Panc1 (cell line): ENCODE measurements at regions not wholly inside any gene's neighbourhood (a gene's known extent, or its start where the extent isn't known, plus 50 kb on each side); places are given as distances from the start of the nearest gene placed in this dataset.

Experiments
- ATAC-seq: fragments of 200-7000 bp; cut with Tn5 transposase; 2 replicates; pipeline ENCODE4 v1.9.1; 2020; ENCODE audit warnings: mild to moderate bottlenecking, moderate library complexity
- BruUV-seq: library from RNA; stranded (reverse); fragments of 400-500 nt; replicated peaks from 2 replicates; lab custom pipeline; 2021; lab: Mats Ljungman, UMichigan
- CTCF ChIA-PET: fragments of 300-600 bp; sonication (Branson Sonifier 250); formaldehyde crosslinking; loops from one replicate; lab custom pipeline; 2022; ENCODE audit warnings: antibody characterized with exemption; lab: Charles Lee
- POLR2A ChIA-PET: fragments of 300-600 bp; sonication (Branson Sonifier 250); formaldehyde crosslinking; loops from one replicate; lab custom pipeline; 2022; ENCODE audit warnings: antibody characterized with exemption; lab: Charles Lee
- DNase-seq: peaks from one replicate; pipeline ENCODE4 v3.0.0-alpha.2; 2010; ENCODE audit warnings: low read depth, low spot score
- H3K27ac ChIP-seq: 2 replicates; pipeline ENCODE4 v1.5.1; 2011; ENCODE audit warnings: mild to moderate bottlenecking, low read length, inconsistent platforms
- H3K27me3 ChIP-seq: fragments of 200-500 bp; sonication (Bioruptor generic); 2 replicates; pipeline ENCODE4 v1.6.0; 2014; ENCODE audit warnings: low read length, inconsistent platforms; ENCODE audit not compliant: control insufficient read depth, insufficient read depth
- H3K36me3 ChIP-seq: fragments of 200-500 bp; sonication (Bioruptor generic); 2 replicates; pipeline ENCODE4 v1.5.1; 2014; ENCODE audit warnings: inconsistent platforms, mild to moderate bottlenecking, low read length, moderate library complexity; ENCODE audit not compliant: control insufficient read depth, insufficient read depth
- H3K4me1 ChIP-seq: 2 replicates; pipeline ENCODE4 v1.5.1; 2011; ENCODE audit warnings: inconsistent platforms, mild to moderate bottlenecking, low read length, moderate library complexity; ENCODE audit not compliant: control insufficient read depth, insufficient read depth
- H3K4me3 ChIP-seq, 2 experiments: 2 replicates each; pipeline ENCODE4 v1.5.1; 2011 to 2012; ENCODE audit warnings: low read depth in 2 of 2, low read length in 2 of 2, mild to moderate bottlenecking in 2 of 2, inconsistent platforms in 1 of 2, moderate library complexity in 1 of 2
- H3K9me3 ChIP-seq: fragments of 200-500 bp; sonication (Bioruptor generic); 2 replicates; pipeline ENCODE4 v1.5.1; 2014; ENCODE audit warnings: low read depth, mild to moderate bottlenecking, inconsistent platforms, low read length, moderate library complexity; ENCODE audit not compliant: control insufficient read depth, insufficient read depth
- CTCF ChIP-seq: fragments of 450-650 bp; IDR thresholded peaks from 2 replicates; pipeline ENCODE4 v1.5.1; 2017; ENCODE audit warnings: mild to moderate bottlenecking
- POLR2AphosphoS5 ChIP-seq: IDR thresholded peaks from 2 replicates; pipeline ENCODE4 v1.6.1; 2012; ENCODE audit warnings: mild to moderate bottlenecking, low read depth, low read length, moderate library complexity
- SIN3A ChIP-seq: IDR thresholded peaks from 2 replicates; pipeline ENCODE4 v1.6.1; 2012; ENCODE audit warnings: low read depth, mild to moderate bottlenecking, low read length, moderate library complexity, borderline replicate concordance; ENCODE audit not compliant: insufficient read depth
- TCF7L2 ChIP-seq: IDR thresholded peaks from 2 replicates; pipeline ENCODE4 v1.6.1; 2011; ENCODE audit warnings: mild to moderate bottlenecking, low read depth, low read length, inconsistent platforms
- in situ Hi-C: cut with HindIII; loops from 2 replicates; pipeline ENCODE4 v1.10.0; 2016; ENCODE audit warnings: low sequenced_read_pairs, low pct_unique_long_range_greater_than_20kb
- intact Hi-C: fragments of 100-400 bp; cut with micrococcal nuclease; formaldehyde crosslinking; loops from one replicate; pipeline ENCODE4 v1.10.0; 2022; ENCODE audit not compliant: unreplicated experiment
- TF ChIP-seq, protein P1 (sequence below), 2 experiments: IDR thresholded peaks; 2 replicates each; pipeline ENCODE4 v1.6.1; 2011 to 2012; ENCODE audit warnings: low read depth in 2 of 2, control low read depth in 1 of 2, low read length in 1 of 2, mild to moderate bottlenecking in 1 of 2, moderate library complexity in 1 of 2; ENCODE audit not compliant: insufficient read depth in 1 of 2

- TF ChIP-seq TCF7L2 (no peak), POLR2AphosphoS5 (no peak), SIN3A (no peak), CTCF (no peak)
- TF ChIP-seq, protein P1, sequence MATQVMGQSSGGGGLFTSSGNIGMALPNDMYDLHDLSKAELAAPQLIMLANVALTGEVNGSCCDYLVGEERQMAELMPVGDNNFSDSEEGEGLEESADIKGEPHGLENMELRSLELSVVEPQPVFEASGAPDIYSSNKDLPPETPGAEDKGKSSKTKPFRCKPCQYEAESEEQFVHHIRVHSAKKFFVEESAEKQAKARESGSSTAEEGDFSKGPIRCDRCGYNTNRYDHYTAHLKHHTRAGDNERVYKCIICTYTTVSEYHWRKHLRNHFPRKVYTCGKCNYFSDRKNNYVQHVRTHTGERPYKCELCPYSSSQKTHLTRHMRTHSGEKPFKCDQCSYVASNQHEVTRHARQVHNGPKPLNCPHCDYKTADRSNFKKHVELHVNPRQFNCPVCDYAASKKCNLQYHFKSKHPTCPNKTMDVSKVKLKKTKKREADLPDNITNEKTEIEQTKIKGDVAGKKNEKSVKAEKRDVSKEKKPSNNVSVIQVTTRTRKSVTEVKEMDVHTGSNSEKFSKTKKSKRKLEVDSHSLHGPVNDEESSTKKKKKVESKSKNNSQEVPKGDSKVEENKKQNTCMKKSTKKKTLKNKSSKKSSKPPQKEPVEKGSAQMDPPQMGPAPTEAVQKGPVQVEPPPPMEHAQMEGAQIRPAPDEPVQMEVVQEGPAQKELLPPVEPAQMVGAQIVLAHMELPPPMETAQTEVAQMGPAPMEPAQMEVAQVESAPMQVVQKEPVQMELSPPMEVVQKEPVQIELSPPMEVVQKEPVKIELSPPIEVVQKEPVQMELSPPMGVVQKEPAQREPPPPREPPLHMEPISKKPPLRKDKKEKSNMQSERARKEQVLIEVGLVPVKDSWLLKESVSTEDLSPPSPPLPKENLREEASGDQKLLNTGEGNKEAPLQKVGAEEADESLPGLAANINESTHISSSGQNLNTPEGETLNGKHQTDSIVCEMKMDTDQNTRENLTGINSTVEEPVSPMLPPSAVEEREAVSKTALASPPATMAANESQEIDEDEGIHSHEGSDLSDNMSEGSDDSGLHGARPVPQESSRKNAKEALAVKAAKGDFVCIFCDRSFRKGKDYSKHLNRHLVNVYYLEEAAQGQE (IDR thresholded peaks at IDR 0.05; ENCODE audit: insufficient read depth in 1 of 2, low read depth in 2 of 2, low read length in 1 of 2), result no peak
- H3K9me3 ChIP-seq, result no peaks in the 10 kb centered on the region
- DNase-seq (no peak), ATAC-seq (no peak)
- H3K4me1 ChIP-seq, result no peaks in the 10 kb centered on the region
- no TSS peak for BruUV-seq
- H3K27ac ChIP-seq, result no peak overlapping the region
- no peaks in the 10 kb centered on the region for H3K27me3 ChIP-seq
- no peak overlapping the region for H3K4me3 ChIP-seq
- intact Hi-C loops, result no loop called here
- ChIA-PET POLR2A (no interaction called here), CTCF (no interaction called here)
- H3K36me3 ChIP-seq, result no peaks in the 10 kb centered on the region
- in situ Hi-C loops, result no loop called here
These were observed 764.5 kb upstream of the ADAMTS16 start for GRCh38 chr5:4375640-4376039.

GRCh38 chr5:4383102-4383501 lies 757.0 kb upstream of the ADAMTS16 start:
- intact Hi-C loops, result no loop called here
- TF ChIP-seq SIN3A (no peak), TCF7L2 (no peak), CTCF (no peak), POLR2AphosphoS5 (no peak)
- TF ChIP-seq, protein P1 (IDR thresholded peaks at IDR 0.05; ENCODE audit: insufficient read depth in 1 of 2, low read depth in 2 of 2, low read length in 1 of 2), result no peak
- Histone ChIP-seq H3K9me3 (no peaks in the 10 kb centered on the region), H3K27me3 (no peaks in the 10 kb centered on the region), H3K27ac (no peak overlapping the region), H3K4me1 (no peaks in the 10 kb centered on the region), H3K4me3 (no peak overlapping the region), H3K36me3 (no peaks in the 10 kb centered on the region)
- POLR2A ChIA-PET, result no interaction called here
- ATAC-seq (no peak), DNase-seq (no peak)
- CTCF ChIA-PET, result no interaction called here
- in situ Hi-C loops, result no loop called here
- BruUV-seq, result no TSS peak
